Upper lobe of right lung (tissue), 1 donor: ENCODE measurements at regions not wholly inside any gene's neighbourhood (a gene's known extent, or its start where the extent isn't known, plus 50 kb on each side); places are given as distances from the start of the nearest gene placed in this dataset.

Experiments used
- ATAC-seq: fragments of 200-7000 bp; cut with Tn5 transposase; one replicate; pipeline ENCODE4 v1.9.1; 2020; ENCODE audit warnings: mild to moderate bottlenecking, moderate library complexity
- DNase-seq: peaks from one replicate; pipeline ENCODE4 v3.0.0-alpha.2; 2020
- H3K27ac ChIP-seq: fragments of 200-600 bp; one replicate; pipeline ENCODE4 v1.8.0; 2022
- H3K27me3 ChIP-seq: fragments of 200-600 bp; one replicate; pipeline ENCODE4 v1.8.0; 2022; ENCODE audit warnings: mild to moderate bottlenecking
- H3K36me3 ChIP-seq: fragments of 200-600 bp; one replicate; pipeline ENCODE4 v1.8.0; 2022
- H3K4me1 ChIP-seq: fragments of 200-600 bp; one replicate; pipeline ENCODE4 v1.8.0; 2022
- H3K4me3 ChIP-seq: fragments of 200-600 bp; one replicate; pipeline ENCODE4 v1.8.0; 2022; ENCODE audit warnings: mild to moderate bottlenecking
- H3K9me3 ChIP-seq: fragments of 200-600 bp; one replicate; pipeline ENCODE4 v1.8.0; 2022
- CTCF ChIP-seq: fragments of 200-600 bp; IDR thresholded peaks from one replicate; pipeline ENCODE4 v1.8.0; 2022; ENCODE audit warnings: antibody characterized with exemption
- intact Hi-C: fragments of 100-400 bp; cut with DNase I; formaldehyde crosslinking; loops from one replicate; pipeline ENCODE4 v1.11.0; 2022
- donor health status: DM: no; HTN: yes; CAD: no; lungs with severe emphysema.

GRCh38 chr4:29983890-29984289 lies 736.3 kb upstream of the PCDH7 start:
- no peak for DNase-seq

GRCh38 chr4:30001628-30002027 lies 718.5 kb upstream of the PCDH7 start:
- no peaks in the 10 kb centered on the region for H3K4me1 ChIP-seq
- no peak overlapping the region for H3K4me3 ChIP-seq
- DNase-seq (no peak), ATAC-seq (no peak)
- no peaks in the 10 kb centered on the region for H3K9me3 ChIP-seq
- H3K27me3 ChIP-seq = no peaks in the 10 kb centered on the region
- intact Hi-C loops = no loop called here
- TF ChIP-seq CTCF = no peak
- H3K36me3 ChIP-seq = no peaks in the 10 kb centered on the region
- no peak overlapping the region for H3K27ac ChIP-seq

More at GRCh38 chr4:29983890-29984289, 736.3 kb upstream of the PCDH7 start:
- TF ChIP-seq CTCF = no peak
- H3K27me3 ChIP-seq = no peaks in the 10 kb centered on the region
- no peaks in the 10 kb centered on the region for H3K4me1 ChIP-seq
- intact Hi-C loops = no loop called here
- ATAC-seq = no peak
- H3K36me3 ChIP-seq = no peaks in the 10 kb centered on the region
- no peaks in the 10 kb centered on the region for H3K9me3 ChIP-seq
- no peak overlapping the region for H3K27ac ChIP-seq
- H3K4me3 ChIP-seq = no peak overlapping the region

GRCh38 chr4:30002341-30002740 lies 717.8 kb upstream of the PCDH7 start:
- no peaks in the 10 kb centered on the region for H3K27me3 ChIP-seq
- no peaks in the 10 kb centered on the region for H3K9me3 ChIP-seq
- intact Hi-C loops = no loop called here
- no peak overlapping the region for H3K4me3 ChIP-seq
- H3K4me1 ChIP-seq = no peaks in the 10 kb centered on the region
- no peak for TF ChIP-seq CTCF
- ATAC-seq (no peak), DNase-seq (no peak)
- no peaks in the 10 kb centered on the region for H3K36me3 ChIP-seq
- H3K27ac ChIP-seq = no peak overlapping the region

- no peak for ATAC-seq
- intact Hi-C loops = no loop called here
Observed at GRCh38 chr4:30005995-30006394, 714.2 kb upstream of the PCDH7 start.

GRCh38 chr4:30024526-30024925 lies 695.6 kb upstream of the PCDH7 start:
- TF ChIP-seq CTCF = no peak
- intact Hi-C loops = no loop called here
- Histone ChIP-seq H3K36me3 (no peaks in the 10 kb centered on the region), H3K4me3 (no peak overlapping the region), H3K27me3 (no peaks in the 10 kb centered on the region), H3K9me3 (no peaks in the 10 kb centered on the region), H3K4me1 (no peaks in the 10 kb centered on the region), H3K27ac (no peak overlapping the region)
- no peak for DNase-seq
- no peak for ATAC-seq

More at GRCh38 chr4:30005995-30006394, 714.2 kb upstream of the PCDH7 start:
- no peaks in the 10 kb centered on the region for H3K4me1 ChIP-seq
- H3K4me3 ChIP-seq = no peak overlapping the region
- no peak for TF ChIP-seq CTCF
- no peaks in the 10 kb centered on the region for H3K36me3 ChIP-seq
- H3K27ac ChIP-seq = no peak overlapping the region
- no peaks in the 10 kb centered on the region for H3K9me3 ChIP-seq
- no peaks in the 10 kb centered on the region for H3K27me3 ChIP-seq
- DNase-seq = no peak

GRCh38 chr4:30028826-30029225 lies 691.3 kb upstream of the PCDH7 start:
- intact Hi-C loops = no loop called here
- no peak for TF ChIP-seq CTCF
- H3K9me3 ChIP-seq = no peaks in the 10 kb centered on the region
- no peak overlapping the region for H3K4me3 ChIP-seq
- no peak for DNase-seq
- no peak overlapping the region for H3K27ac ChIP-seq
- H3K4me1 ChIP-seq = no peaks in the 10 kb centered on the region
- H3K36me3 ChIP-seq = no peaks in the 10 kb centered on the region
- ATAC-seq = no peak
- H3K27me3 ChIP-seq = no peaks in the 10 kb centered on the region
